HEK293 (cell line): ENCODE measurements at regions not wholly inside any gene's neighbourhood (a gene's known extent, or its start where the extent isn't known, plus 50 kb on each side); places are given as distances from the start of the nearest gene placed in this dataset.

Source experiments
- CTCF ChIA-PET: fragments of 350-600 bp; formaldehyde crosslinking; extraction: SDS; loops from one replicate; lab custom pipeline; 2021; ENCODE audit warnings: antibody characterized with exemption; lab: Yijun Ruan, JAX
- POLR2A ChIA-PET: fragments of 300-600 bp; formaldehyde crosslinking; extraction: SDS; loops from one replicate; lab custom pipeline; 2020; ENCODE audit warnings: antibody characterized with exemption, inconsistent platforms; lab: Yijun Ruan, JAX
- H3K27ac ChIP-seq: fragments of 200-500 bp; sonication (Bioruptor generic); 2 replicates; pipeline ENCODE4 v1.5.1; 2014; ENCODE audit warnings: low read depth, low read length, control low read depth, inconsistent platforms; ENCODE audit errors: extremely low read depth
- H3K36me3 ChIP-seq, 2 experiments: fragments of 200-500 bp in 1 of 2; sonication (Bioruptor generic) in 1 of 2; 1 replicate in 1 of 2; 2 replicates in 1 of 2; pipeline ENCODE4 v1.5.1; 2014 to 2017; ENCODE audit warnings: inconsistent platforms in 2 of 2, low read length in 2 of 2; ENCODE audit not compliant: control insufficient read depth in 2 of 2, insufficient read depth in 1 of 2
- H3K4me1 ChIP-seq: fragments of 200-500 bp; sonication (Bioruptor generic); 2 replicates; pipeline ENCODE4 v1.5.1; 2014; ENCODE audit warnings: mild to moderate bottlenecking, low read length, inconsistent platforms; ENCODE audit not compliant: control insufficient read depth, insufficient read depth
- H3K4me3 ChIP-seq: 2 replicates; pipeline ENCODE4 v1.5.1; 2011; ENCODE audit warnings: low read depth, mild to moderate bottlenecking, control low read depth, low read length, moderate library complexity
- H3K9me3 ChIP-seq: fragments of 200-500 bp; sonication (Bioruptor generic); 2 replicates; pipeline ENCODE4 v1.5.1; 2014; ENCODE audit warnings: low read depth, low read length, inconsistent platforms; ENCODE audit not compliant: control insufficient read depth, insufficient read depth
- PRDM6 ChIP-seq: fragments of 450-650 bp; formaldehyde crosslinking; IDR thresholded peaks from 2 replicates; pipeline ENCODE4 v1.5.1; 2017; ENCODE audit warnings: missing biosample characterization, missing genetic modification characterization
- WT1 ChIP-seq: fragments of 450-650 bp; formaldehyde crosslinking; IDR thresholded peaks from 2 replicates; pipeline ENCODE4 v1.5.1; 2016; ENCODE audit warnings: missing biosample characterization, missing genetic modification characterization
- ZBTB11 ChIP-seq: fragments of 450-650 bp; formaldehyde crosslinking; conservative IDR thresholded peaks from 2 replicates; pipeline ENCODE4 v1.5.1; 2016; ENCODE audit warnings: low read depth, missing biosample characterization, missing genetic modification characterization
- ZBTB7A ChIP-seq: fragments of 450-650 bp; formaldehyde crosslinking; IDR thresholded peaks from 2 replicates; pipeline ENCODE4 v1.5.1; 2016; ENCODE audit warnings: low read depth, missing biosample characterization, missing genetic modification characterization
- ZNF132 ChIP-seq: fragments of 450-650 bp; formaldehyde crosslinking; IDR thresholded peaks from 2 replicates; pipeline ENCODE4 v1.5.1; 2017; ENCODE audit warnings: missing biosample characterization, missing genetic modification characterization, borderline replicate concordance
- ZNF157 ChIP-seq: fragments of 450-650 bp; formaldehyde crosslinking; IDR thresholded peaks from 2 replicates; pipeline ENCODE4 v1.5.1; 2016; ENCODE audit warnings: missing biosample characterization, missing genetic modification characterization
- ZNF18 ChIP-seq: fragments of 450-650 bp; formaldehyde crosslinking; IDR thresholded peaks from 2 replicates; pipeline ENCODE4 v1.5.1; 2016; ENCODE audit warnings: missing biosample characterization, missing genetic modification characterization
- ZNF19 ChIP-seq: fragments of 450-650 bp; formaldehyde crosslinking; IDR thresholded peaks from 2 replicates; pipeline ENCODE4; 2016; ENCODE audit warnings: missing biosample characterization, missing genetic modification characterization, low read depth
- ZNF354C ChIP-seq: fragments of 450-650 bp; formaldehyde crosslinking; IDR thresholded peaks from 2 replicates; pipeline ENCODE4 v1.5.1; 2016; ENCODE audit warnings: missing biosample characterization, missing genetic modification characterization, low read depth, borderline replicate concordance
- ZNF366 ChIP-seq: fragments of 450-650 bp; formaldehyde crosslinking; conservative IDR thresholded peaks from 2 replicates; pipeline ENCODE4 v1.5.1; 2016; ENCODE audit warnings: missing biosample characterization, missing genetic modification characterization
- ZNF423 ChIP-seq: fragments of 450-650 bp; formaldehyde crosslinking; IDR thresholded peaks from 2 replicates; pipeline ENCODE4 v1.5.1; 2016; ENCODE audit warnings: missing biosample characterization, missing genetic modification characterization
- ZNF510 ChIP-seq: fragments of 450-650 bp; formaldehyde crosslinking; IDR thresholded peaks from 2 replicates; pipeline ENCODE4 v1.5.1; 2018; ENCODE audit warnings: mild to moderate bottlenecking, missing genetic modification characterization, missing biosample characterization; ENCODE audit not compliant: insufficient replicate concordance
- ZNF513 ChIP-seq: fragments of 450-650 bp; IDR thresholded peaks from 2 replicates; pipeline ENCODE4 v1.5.1; 2018; ENCODE audit warnings: missing biosample characterization, missing genetic modification characterization
- ZNF571 ChIP-seq: fragments of 450-650 bp; formaldehyde crosslinking; IDR thresholded peaks from 2 replicates; pipeline ENCODE4 v1.5.0; 2017; ENCODE audit warnings: missing biosample characterization, missing genetic modification characterization
- ZNF585B ChIP-seq: fragments of 450-650 bp; formaldehyde crosslinking; IDR thresholded peaks from 2 replicates; pipeline ENCODE4 v1.5.1; 2016; ENCODE audit warnings: missing biosample characterization, missing genetic modification characterization
- ZNF600 ChIP-seq: fragments of 450-650 bp; formaldehyde crosslinking; IDR thresholded peaks from 2 replicates; pipeline ENCODE4 v1.5.1; 2016; ENCODE audit warnings: missing biosample characterization, missing genetic modification characterization
- ZNF629 ChIP-seq: fragments of 450-650 bp; formaldehyde crosslinking; IDR thresholded peaks from 2 replicates; pipeline ENCODE4 v1.5.1; 2017; ENCODE audit warnings: missing biosample characterization, missing genetic modification characterization
- ZNF639 ChIP-seq: fragments of 450-650 bp; formaldehyde crosslinking; IDR thresholded peaks from 2 replicates; pipeline ENCODE4 v1.5.1; 2016; ENCODE audit warnings: missing biosample characterization, missing genetic modification characterization
- ZNF677 ChIP-seq: fragments of 450-650 bp; IDR thresholded peaks from 2 replicates; pipeline ENCODE4 v1.5.0; 2018; ENCODE audit warnings: missing biosample characterization, mild to moderate bottlenecking, missing genetic modification characterization, moderate library complexity
- ZNF704 ChIP-seq: fragments of 450-650 bp; formaldehyde crosslinking; IDR thresholded peaks from 2 replicates; pipeline ENCODE4 v1.5.1; 2016; ENCODE audit warnings: missing biosample characterization, missing genetic modification characterization

- no peak overlapping the region for H3K4me3 ChIP-seq
- TF ChIP-seq ZBTB7A (no peak), ZNF510 (tag by site-specific recombination) (no peak), ZNF629 (no peak), PRDM6 (tag by site-specific recombination) (no peak), WT1 (tag by site-specific recombination) (no peak), ZBTB11 (tag by site-specific recombination) (no peak), ZNF704 (tag by site-specific recombination) (no peak), ZNF18 (tag by site-specific recombination) (no peak), ZNF571 (no peak), ZNF19 (tag by site-specific recombination) (no peak), ZNF157 (no peak), ZNF423 (no peak), ZNF585B (tag by site-specific recombination) (no peak), ZNF132 (no peak), ZNF366 (tag by site-specific recombination) (no peak)
- no peak overlapping the region for H3K27ac ChIP-seq
- no peaks in the 10 kb centered on the region for H3K4me1 ChIP-seq
- POLR2A ChIA-PET = no interaction called here
- no peaks in the 10 kb centered on the region for H3K36me3 ChIP-seq
- H3K9me3 ChIP-seq = no peaks in the 10 kb centered on the region
- CTCF ChIA-PET = interaction anchor here (0.7 kb wide), 1 partner anchor 17 kb away, joined by 3 read pairs; no protein-coding TSS in a partner anchor
These were observed 473.0 kb downstream of the TBC1D4 start for GRCh38 chr13:75008926-75009325.

GRCh38 chr13:74990992-74991391 is 491.0 kb downstream of the TBC1D4 start:
- POLR2A ChIA-PET = no interaction called here
- no peaks in the 10 kb centered on the region for H3K4me1 ChIP-seq
- no peaks in the 10 kb centered on the region for H3K36me3 ChIP-seq
- CTCF ChIA-PET = interaction anchor here (0.8 kb wide), 1 partner anchor 16 kb away, joined by 3 read pairs; no protein-coding TSS in a partner anchor
- no peak for TF ChIP-seq ZNF423
- TF ChIP-seq ZNF354C (tag by site-specific recombination) = no peak
- no peak for TF ChIP-seq ZNF677 (tag by site-specific recombination)
- TF ChIP-seq ZNF639 (tag by site-specific recombination) = no peak
- TF ChIP-seq ZNF513 (tag by site-specific recombination) = no peak
- no peak for TF ChIP-seq ZNF600 (tag by site-specific recombination)
- H3K9me3 ChIP-seq = no peaks in the 10 kb centered on the region
- H3K27ac ChIP-seq = no peak overlapping the region
- no peak overlapping the region for H3K4me3 ChIP-seq
